NCI-H1092 treated with DMSO at 0.1 percent for 48 hours (cell line): ENCODE measurements at regions not wholly inside any gene's neighbourhood (a gene's known extent, or its start where the extent isn't known, plus 50 kb on each side); places are given as distances from the start of the nearest gene placed in this dataset.
"Not testable (repeated sequence)": the region's sequence is repeated elsewhere in the genome, so short reads cannot be mapped to it uniquely, and the experiment has no call there.

ENCODE experiments used
- DNase-seq: peaks from one replicate; lab custom pipeline; 2025; lab: John Stamatoyannopoulos, UW

DNA sequence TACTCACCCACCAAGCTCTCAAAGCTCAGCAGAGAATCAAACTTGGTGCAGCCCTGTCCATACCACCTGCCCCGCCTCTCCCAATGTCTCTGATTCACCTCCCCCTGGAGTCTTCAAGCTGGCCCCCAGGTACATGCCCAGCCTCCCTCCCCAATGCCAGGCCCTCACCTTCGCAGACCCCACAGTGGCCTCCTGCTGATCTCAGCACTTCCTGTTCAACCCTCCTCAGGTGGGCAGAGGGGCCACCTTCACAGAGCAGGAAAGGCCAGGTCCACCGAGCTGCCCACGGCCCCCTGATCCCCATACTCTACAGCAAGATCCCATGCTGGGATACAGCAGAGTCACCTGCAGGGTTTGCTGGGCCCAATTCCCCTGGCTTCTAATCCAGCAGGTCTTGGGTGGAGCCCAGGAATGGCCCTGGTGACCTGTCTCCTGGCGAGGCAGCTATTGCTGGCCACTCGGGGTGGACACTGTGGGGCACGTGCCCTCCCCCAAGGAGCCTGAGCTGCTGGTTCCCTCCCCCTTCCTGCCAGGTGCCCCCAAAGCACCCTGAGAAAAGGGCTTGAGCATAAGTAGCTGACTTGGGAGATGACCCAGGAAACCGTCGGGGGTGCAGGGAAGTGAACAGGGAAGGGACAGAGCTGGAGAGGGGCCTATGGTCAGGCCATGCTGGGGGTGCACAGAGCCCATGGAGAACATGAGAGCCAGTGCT, 150.7 kb downstream of the BRD1 start:
- no peak for DNase-seq

DNA sequence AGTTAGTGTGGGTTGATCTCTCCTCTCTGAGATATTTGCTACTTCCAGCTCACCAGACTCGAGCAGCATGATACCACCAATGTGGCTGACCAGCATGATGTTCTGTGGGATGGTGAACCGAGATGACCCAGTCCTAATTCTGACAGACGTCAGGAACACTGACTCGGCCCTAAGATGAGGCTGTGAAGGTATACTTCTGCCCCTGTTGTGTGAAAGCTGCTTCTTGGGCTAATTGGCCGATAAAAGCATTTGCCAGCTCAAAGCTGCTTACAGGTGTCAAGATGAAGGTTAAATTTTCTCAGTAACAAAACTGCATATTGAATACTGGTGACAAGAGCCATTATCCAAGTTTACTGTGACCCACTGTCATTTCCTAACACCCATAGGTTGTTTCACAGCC, 151.4 kb downstream of the BRD1 start:
- DNase-seq, result no peak

- no peak for DNase-seq
Observed at GRCh38 chr22:49674479-49675050, 153.1 kb downstream of the BRD1 start.

DNA sequence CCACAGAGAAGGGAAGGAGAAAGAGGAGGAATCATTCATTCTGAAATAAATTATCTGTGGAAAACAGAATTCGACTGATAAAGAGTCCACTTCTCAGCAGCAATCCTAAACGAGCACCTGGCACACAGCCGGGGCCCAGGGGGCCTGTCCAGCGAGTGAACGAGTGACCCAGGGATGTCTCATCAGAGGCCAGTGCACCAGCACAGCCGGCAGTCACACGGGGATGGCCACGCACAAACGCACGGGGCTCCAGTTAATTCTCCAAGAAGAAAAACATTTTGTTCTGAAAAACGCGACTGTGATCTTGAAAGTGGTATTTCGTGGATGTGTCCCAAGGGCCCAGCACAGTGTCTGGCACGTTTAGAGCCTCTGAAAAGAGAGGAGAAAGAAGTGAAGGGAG, 154.6 kb downstream of the BRD1 start:
- no peak for DNase-seq

DNA sequence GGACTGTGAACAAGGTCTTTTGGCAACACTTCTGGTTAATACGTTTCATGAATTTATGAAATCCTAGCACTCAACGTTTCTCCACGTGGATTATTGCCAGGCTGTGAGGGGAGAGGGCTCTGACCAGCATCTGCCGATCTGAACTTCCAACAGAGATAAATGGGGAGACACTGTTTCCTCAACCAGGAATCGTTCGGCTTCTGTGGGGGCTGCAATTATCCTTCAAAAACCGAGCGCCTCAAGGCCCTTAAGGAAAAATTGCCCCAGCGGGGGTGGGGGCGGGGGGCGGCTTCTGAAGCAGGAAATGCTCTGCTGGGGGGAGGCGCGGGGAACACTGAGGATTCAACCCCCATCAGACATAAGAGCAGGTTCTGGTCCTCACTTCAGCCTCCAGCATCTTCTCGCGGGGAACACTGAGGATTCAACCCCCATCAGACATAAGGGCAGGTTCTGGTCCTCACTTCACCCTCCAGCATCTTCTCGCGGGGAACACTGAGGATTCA, 155.6 kb downstream of the BRD1 start:
- DNase-seq, result no peak

DNA sequence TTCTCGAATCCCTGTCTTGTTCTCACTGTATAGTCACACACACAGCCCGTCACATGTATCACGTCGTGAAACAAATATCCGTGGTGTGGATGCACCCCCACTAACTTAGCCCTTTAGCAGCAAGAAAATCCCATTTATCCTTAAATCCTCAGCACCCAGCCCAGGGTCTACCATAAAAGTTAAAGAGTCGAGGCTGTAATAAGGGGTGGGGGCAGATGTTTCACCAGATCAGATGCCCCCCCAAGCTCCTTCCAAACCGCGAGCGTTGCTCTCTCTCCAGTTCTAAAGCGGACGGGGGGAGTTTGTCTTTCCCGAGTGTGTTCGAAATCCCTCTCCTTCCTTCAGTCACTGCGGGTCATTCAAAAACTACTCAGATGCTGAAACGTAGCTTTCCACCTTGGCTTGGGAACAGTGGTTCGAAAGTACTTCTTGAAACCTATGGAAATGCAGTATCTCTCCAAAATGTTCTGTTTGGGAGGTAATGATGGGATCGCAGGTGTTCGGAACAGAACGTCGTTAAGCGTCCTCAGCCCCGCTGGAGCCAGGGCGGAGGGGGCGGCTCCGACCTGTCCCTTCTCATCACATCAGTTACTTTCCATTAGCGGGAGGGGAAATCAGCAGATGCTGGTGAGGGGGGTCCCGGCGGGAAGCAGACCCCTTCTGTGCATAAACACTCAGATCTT, 156.2 kb downstream of the BRD1 start:
- no peak for DNase-seq

DNA sequence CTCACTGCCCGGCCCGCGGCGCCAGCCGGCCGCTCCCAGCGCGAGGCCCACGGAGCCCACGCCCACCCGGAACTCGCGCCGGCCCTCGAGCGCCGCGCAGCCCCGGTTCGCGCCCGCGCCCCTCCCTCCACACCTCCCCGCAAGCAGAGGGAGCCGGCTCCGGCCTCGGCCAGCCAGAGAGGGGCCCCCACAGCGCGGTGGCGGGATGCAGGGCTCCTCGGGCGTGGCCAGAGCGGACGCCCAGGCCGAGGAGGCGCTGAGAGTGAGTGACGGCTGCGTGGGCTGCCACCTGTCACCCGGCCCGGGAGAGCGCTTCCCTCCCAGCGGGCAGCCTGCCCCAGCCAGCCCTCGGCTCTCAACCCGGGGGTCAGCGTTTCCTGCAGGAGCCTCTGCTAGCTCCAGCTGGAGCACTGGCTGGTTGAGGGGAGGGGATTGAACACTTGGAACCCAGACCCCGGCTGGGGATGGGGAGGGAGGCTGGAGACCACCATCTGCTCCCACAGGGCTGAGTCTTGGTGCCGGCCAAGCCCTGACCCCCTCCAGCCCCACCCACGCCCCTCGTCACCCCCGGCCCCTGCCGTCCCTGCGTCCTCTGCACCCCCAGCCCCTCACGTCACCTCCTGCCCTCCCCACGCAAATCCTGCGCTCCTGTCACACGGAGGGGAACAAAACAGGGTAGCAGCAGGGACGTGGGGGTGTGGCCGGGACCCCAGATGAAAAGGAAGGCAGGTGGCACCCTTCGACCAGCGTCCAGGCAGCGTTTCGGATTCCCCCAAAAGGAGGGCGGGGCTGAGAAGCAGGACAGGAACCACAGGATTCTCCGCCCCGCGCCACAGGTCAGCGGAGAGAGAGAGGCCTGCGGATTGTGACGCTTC, 157.0 kb downstream of the BRD1 start:
- no peak for DNase-seq

DNA sequence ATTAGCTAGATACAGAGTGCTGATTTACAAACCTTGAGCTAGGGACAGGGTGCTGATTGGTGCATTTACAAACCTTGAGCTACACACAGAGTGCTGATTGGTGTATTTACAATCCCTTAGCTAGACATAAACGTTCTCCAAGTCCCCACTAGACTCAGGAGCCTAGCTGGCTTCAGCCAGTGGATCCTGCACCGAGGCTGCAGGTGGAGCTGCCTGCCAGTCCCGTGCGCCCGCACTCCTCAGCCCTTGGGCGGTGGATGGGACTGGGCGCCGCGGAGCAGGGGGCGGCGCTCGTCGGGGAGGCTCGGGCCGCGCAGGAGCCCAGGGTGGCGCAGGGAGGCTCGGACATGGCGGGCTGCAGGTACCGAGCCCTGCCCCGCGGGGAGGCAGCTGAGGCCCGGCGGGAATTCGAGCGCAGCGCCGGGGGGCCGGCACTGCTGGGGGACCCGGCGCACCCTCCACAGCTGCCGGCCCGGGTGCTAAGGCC, 157.7 kb downstream of the BRD1 start:
- DNase-seq, result not testable (repeated sequence)

- DNase-seq, result not testable (repeated sequence)
Observed at GRCh38 chr22:49669427-49669968, 158.2 kb downstream of the BRD1 start.

- no peak for DNase-seq
Observed at GRCh38 chr22:49668402-49668801, 159.3 kb downstream of the BRD1 start.

GRCh38 chr22:49667236-49667635, 160.4 kb downstream of the BRD1 start:
- DNase-seq, result no peak

DNA sequence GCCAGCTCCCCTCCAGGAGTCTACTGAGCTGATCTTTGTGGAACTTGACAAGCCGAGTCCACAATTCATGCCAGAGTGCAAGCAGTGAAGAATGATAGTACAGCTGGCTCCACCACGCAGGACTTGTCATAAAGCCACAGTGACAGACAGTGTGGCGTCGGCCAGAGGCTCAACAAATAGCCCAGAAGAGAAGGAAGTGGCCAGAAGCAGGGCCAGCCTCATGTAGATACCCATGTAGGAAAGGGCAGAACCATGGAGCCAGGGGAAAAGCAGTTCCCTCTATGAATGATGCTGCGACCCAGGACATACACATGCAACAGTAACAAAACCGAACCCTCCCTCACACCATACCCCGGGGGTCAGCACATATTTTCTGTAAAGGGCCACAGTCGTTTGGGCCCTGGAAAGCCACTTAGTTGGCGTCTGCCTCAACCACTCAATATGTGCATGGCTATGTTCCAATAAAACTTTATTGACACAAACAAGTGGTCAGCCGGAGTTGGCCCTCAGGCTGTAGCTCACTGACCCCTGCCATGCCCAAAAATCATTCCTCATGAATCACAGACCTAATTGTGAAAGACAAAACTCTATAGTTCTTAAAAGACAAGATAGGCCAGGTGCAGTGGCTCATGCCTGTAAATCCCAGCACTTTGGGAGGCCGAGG, 161.4 kb downstream of the BRD1 start:
- no peak for DNase-seq

DNA sequence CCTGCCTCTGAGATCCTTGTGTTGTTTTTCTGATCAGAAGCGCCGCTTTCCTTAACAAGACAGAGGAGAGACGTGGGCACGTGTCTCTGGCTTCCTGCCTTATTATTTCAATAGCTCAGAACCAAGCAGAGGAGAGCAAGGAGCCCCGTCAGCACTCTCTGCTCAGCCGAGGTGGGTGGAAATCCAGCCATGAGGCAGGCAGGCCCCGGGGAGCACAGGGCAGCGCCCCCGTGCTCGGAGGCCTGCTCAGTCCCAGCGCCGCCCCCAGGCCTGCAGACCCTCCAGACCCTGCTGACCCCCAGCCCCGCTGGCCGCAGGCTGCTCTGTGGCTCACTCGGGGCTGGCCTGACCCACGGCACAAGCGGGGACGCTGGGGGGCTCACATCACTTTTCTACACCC, 162.8 kb downstream of the BRD1 start:
- no peak for DNase-seq

- no peak for DNase-seq
Observed at GRCh38 chr22:49664371-49664881, 163.2 kb downstream of the BRD1 start.

DNA sequence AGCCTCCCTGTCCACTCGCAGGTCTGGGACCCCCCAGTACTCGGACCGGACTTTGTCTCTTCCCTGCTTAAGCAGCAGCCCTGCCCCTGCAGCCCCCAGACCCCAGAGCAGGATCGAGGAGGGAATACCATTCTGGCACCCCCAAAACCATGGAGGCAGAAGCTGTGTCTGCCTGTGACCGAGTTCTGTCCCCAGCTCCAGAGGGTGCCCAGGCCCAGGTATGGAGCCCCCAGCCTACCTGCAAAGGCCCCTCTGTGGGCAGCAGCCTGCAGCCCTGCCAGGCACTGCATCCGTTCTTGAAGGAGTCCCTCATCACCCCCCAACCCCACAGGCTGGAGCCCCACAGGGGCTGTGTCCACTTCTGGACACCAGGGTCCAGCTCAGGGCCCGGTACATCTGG, 163.8 kb downstream of the BRD1 start:
- no peak for DNase-seq

DNA sequence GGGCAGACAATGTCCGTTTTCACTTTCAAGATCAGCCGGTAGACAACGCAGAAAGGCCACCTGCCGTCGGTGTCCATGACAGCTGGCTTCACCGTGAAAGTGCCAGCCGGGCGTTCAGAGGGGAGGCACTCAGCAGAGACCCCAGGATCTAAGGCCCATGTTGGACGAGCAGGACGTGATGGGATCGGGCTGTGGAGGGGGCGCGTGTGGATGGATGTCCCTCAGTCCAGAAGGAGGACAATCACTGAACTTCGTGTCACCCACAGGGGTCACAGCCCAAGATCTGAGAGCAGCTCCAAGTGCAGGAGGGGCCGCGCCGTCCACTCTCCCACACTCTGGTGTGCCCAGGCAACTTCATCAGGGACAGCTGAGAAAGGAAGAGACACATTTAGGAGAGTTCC, 164.4 kb downstream of the BRD1 start:
- DNase-seq, result no peak

GRCh38 chr22:49662681-49663080, 165.0 kb downstream of the BRD1 start:
- DNase-seq, result no peak

DNA sequence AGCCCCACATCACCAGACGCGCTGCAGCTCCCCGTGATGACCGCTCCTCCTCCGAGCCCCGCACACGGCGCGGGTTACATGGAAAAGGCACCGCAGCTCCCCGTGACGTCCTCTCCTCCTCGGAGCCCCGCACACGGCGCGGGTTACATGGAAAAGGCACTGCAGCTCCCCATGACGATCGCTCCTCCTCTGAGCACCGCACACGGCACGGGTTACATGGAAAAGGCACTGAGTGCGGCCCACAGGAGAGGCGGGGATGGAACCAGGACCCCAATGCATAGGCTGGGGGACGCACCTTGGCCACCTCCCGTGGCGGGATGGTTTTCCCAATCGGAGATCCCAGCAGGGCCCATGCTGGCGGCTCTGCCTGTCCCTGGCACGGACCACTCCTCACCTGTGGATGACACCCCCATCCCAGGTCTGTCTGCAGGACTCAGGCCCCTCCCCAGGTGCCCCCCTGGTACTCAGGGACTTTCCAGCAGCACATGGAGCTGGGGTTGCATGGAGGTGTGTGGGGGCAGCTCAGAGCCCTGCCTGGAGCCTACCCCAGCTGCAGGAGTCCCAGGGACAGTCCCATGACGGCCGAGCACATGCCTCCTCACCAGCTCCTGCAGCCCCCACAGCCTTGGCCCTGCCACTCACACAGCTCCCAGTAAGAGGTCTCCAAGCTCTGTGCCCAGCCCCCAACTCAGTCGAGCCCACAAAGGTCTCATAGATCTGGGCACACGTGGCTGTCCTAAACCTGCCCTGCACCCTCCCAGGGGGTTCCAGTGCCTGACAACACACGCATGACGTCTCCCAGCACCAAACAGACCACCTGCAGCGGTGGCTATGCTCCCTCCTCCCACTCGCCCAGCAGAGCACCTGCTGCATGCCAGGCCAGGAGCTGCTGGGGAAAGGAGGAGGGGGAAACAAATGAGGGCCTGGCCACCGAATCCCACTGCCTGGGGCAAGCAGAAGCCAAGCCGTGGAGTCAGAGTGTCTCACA, 166.6 kb downstream of the BRD1 start:
- no peak for DNase-seq

- no peak for DNase-seq
Observed at GRCh38 chr22:49660321-49660720, 167.4 kb downstream of the BRD1 start.

GRCh38 chr22:49659924-49660315, 167.8 kb downstream of the BRD1 start:
- no peak for DNase-seq
